HG02623 (cell line): ENCODE measurements at regions not wholly inside any gene's neighbourhood (a gene's known extent, or its start where the extent isn't known, plus 50 kb on each side); places are given as distances from the start of the nearest gene placed in this dataset.
A peak's percentile ranks its signal among the peaks of the same experiment; 100 is the strongest.
"Not testable (repeated sequence)": the region's sequence is repeated elsewhere in the genome, so short reads cannot be mapped to it uniquely, and the experiment has no call there.

Experiments
- ATAC-seq: cut with Tn5 transposase; IDR thresholded peaks from one replicate; pipeline ENCODE4 v1.9.1; 2021; ENCODE audit warnings: moderate library complexity; ENCODE audit not compliant: unreplicated experiment

GRCh38 chr15:38797506-38797905, 232.9 kb upstream of the RASGRP1 start:
- not testable (repeated sequence) for ATAC-seq

- not testable (repeated sequence) for ATAC-seq
Measured at GRCh38 chr15:38799202-38799601, 234.6 kb upstream of the RASGRP1 start.

- no peak for ATAC-seq
Measured at GRCh38 chr15:38809621-38810020, 245.0 kb upstream of the RASGRP1 start.

DNA sequence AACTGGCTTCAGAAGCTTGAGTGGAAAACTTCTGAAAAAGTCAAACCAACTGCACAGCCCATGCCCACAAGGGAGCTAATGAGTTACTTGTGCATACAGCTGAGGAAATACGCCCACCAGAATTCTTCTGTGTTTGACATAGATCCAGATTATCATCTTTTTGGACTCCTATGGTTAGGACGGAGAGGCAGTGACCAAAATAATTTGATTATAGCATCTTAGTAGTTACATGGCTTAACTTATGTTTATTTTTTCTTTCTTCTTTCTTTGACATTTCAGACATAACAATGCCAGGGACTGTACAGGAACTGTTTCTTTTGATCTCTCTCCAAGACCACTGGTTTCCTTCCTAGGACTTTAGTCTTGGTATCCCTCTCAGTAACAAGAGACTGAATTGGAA, 246.1 kb upstream of the RASGRP1 start:
- no peak for ATAC-seq

GRCh38 chr15:38814254-38814653, 249.6 kb upstream of the RASGRP1 start:
- not testable (repeated sequence) for ATAC-seq

DNA sequence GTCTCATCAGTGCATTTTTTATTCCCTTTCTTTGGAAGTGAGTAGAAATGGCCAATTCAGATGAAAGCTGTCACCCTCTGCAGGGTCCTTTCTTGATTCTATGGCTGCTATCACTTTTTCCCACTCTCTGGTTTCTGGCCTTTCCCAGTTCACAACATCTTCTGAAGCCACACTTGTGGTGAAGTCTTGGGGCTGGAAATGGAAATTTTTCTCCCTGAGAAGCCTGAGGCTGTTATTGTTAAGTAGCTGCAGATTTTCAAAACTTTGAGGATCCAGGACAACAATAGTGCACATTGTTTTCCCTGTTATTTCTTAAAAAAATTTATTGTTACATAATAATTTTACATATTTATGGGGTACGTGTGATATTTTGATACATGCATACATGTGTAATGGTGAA, 250.3 kb upstream of the RASGRP1 start:
- no peak for ATAC-seq

- ATAC-seq, result peak; percentile 87
Measured at GRCh38 chr15:38817427-38818156, 253.0 kb upstream of the RASGRP1 start.

DNA sequence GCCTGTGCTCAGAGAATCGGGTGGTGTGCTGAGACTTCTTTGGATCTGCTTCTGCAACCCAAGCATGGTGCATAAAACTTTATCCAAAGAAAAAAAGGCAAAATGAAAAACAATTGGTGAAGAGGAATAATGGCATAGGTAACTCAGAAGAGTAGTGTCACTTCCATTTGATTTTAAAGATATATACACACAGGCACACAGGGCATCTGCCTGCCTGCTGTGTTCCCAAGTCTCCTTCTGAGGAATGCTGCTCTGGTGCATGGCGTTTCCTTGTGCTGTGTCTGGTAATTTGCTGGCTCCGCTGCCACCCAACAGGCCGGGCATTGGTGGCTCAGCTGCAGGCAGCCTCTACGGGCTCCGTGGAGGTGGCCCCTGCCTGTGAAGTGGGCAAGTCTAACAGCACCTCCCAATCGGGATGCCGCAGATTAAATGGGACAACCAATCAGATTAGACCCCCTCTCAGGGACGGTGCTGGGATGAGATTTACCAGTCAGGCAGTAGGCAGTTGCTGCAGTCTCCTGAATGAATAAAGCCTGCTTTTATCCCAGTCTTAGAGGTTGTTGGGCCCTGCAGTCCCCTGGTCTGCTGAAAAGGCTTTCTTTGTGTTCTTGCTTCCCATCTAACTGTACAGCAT, 253.7 kb upstream of the RASGRP1 start:
- ATAC-seq, result no peak

DNA sequence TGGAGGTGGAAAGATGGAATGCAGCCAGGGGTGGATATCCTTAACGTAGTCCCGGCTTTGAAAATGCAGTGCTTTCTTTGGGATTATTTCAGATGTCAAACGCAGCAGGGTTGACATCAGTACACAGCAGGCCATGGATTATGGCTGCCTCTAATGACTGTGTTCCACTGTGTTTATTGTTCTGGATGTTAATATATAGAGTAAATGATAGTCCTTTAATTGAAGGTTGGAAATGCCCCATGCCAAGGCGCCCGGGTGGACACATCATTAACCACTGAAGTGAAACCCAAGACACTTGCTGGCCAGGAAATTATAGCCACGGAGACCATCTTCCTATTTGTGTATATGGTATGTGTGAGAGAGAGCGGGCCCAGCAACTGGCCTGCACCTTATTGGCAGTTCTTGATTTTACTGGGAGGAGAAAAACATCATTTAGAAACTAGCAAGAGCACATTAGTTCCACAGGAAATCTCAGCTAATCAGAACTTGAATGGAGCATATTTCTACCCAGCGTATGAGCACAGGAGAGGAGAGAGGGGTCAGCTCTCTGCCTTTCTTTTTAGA, 254.9 kb upstream of the RASGRP1 start:
- ATAC-seq, result no peak

- no peak for ATAC-seq
Measured at GRCh38 chr15:38823263-38823662, 258.6 kb upstream of the RASGRP1 start.

GRCh38 chr15:38824719-38825118, 260.1 kb upstream of the RASGRP1 start:
- no peak for ATAC-seq

DNA sequence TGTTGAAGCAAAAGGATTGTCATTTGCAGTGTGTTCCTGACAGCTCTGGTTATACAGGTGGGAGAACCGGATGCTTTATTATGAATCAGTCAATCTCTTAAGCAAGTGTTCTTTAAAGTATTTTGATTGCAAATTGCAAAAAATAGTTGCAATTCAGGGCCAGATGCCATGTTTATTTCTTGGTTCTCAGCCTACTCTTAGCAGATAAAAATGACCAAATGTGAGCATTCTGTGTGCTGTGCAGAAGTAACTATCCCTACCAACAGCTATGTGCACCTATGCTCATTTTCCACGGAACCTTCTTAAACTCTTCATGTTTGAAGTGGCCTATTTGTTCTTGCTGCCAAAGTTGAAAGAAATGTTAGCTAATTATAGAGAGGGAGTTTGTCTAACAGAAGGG, 262.3 kb upstream of the RASGRP1 start:
- ATAC-seq, result no peak

DNA sequence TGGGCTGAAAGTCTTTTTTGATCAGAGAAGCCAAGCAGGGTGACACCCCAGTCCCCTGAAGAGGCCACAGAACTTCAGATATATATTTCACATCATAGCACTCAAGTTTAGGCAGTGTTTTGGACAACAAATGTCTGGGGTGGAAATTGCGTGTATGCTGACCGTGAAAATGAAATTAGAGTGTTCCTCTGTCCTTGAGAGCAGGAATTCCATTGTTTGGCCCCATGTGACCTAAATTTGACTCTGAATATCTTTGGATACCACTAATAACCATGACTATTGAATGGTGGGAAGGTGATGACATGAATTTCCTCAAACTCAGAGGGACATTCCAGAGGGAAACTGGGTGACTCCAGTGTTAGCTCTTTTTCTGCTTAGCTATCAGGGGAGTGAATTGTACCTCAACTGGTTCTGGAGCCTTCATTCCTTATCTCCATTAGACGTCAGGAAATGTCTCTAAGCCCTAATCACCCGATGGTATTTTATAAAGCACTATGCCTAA, 263.5 kb upstream of the RASGRP1 start:
- ATAC-seq, result no peak

- ATAC-seq, result no peak
Measured at GRCh38 chr15:38829086-38829485, 264.5 kb upstream of the RASGRP1 start.

GRCh38 chr15:38842226-38842625, 277.6 kb upstream of the RASGRP1 start:
- ATAC-seq, result no peak

GRCh38 chr15:38843051-38843501, 278.5 kb upstream of the RASGRP1 start:
- ATAC-seq, result no peak

DNA sequence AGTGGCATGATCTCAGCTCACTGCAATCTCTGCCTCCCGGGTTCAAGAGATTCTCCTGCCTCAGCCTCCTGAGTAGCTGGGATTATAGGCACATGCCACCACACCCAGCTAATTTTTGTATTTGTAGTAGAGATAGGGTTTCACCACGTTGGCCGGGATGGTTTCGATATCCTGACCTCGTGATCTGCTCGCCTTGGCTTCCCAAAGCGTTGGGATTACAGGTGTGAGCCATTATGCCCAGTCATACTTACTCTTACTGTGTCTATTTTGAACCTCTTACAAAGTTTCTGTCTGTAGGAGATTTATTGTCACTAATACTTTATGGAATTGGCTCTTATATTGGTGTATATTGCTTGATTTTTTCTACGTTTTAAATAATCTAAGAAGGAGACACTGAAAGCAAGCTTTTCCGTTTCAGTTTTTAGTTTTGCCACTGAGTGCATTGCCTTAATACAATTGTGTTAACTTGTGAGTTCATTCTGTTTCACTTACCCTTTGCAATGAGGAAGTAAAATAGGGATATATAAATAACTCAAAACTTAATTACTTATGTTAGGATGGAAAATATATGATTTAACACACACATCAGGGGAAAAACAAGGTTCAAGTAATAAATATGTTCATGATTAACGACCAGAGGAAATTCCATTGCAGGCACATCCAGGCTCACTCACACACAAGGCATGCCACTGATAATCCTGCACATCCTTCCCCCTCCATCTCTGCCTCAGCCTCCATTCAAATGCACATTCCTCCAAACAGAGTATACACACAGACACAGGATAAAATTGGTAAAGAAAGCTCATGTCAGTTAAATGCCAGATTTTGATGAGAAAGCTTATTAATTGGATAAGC, 279.3 kb upstream of the RASGRP1 start:
- ATAC-seq, result no peak

- no peak for ATAC-seq
Measured at GRCh38 chr15:38844736-38845135, 280.1 kb upstream of the RASGRP1 start.

DNA sequence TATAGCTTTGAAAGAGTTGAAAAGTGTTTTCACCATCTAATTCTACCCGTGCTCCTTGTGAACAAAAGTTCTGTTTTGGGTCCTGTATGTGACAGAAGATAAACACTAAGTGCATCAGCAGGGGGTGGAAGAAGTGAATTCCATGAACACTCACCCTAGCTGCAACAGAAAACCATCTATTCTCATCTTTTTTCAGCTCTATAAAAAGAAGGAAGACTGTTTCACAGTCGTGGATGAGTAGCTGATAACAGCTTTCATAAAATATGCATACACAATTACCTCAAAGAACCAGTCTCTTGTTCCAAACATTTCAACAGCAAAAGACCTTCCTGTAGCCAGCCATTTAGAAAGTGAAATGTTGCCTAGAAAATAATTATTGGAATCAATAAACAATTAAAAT, 281.7 kb upstream of the RASGRP1 start:
- no peak for ATAC-seq

DNA sequence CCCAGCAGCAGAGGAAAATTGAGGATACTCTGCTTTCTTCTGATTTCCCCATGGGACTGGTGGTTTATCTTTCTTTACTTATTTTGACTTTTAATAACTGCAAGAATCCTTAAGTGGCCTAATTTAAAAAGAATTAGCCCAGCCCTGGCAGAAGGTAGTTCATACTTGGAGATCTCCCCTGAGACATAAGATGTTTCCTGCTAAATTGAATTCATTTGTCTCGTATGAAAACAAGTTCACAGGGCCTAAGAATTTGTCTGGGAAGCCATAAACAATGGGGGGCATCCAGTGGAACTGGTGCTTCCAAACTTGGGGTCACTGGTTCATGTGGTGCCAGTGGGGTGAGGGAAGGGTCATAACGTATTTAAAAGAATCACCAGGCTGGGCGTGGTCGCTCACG, 283.1 kb upstream of the RASGRP1 start:
- no peak for ATAC-seq

- no peak for ATAC-seq
Measured at GRCh38 chr15:38849046-38849445, 284.4 kb upstream of the RASGRP1 start.
